Gastroesophageal sphincter (tissue), 4 donors: ENCODE measurements at regions not wholly inside any gene's neighbourhood (a gene's known extent, or its start where the extent isn't known, plus 50 kb on each side); places are given as distances from the start of the nearest gene placed in this dataset.
A peak's percentile ranks its signal among the peaks of the same experiment; 100 is the strongest.
"Not testable (repeated sequence)": the region's sequence is repeated elsewhere in the genome, so short reads cannot be mapped to it uniquely, and the experiment has no call there.

ENCODE experiments used
- ATAC-seq: fragments of 150-250 bp; one replicate; pipeline ENCODE4 v1.9.1; 2016; ENCODE audit warnings: mild to moderate bottlenecking, moderate library complexity
- H3K27ac ChIP-seq, 4 donors: fragments of 200-600 bp; sonication (generic) in 3 of 4; 1 replicate in 3 of 4; 2 replicates in 1 of 4; pipeline ENCODE4 v1.5.1; 2016 to 2019
- H3K27me3 ChIP-seq: fragments of 200-600 bp; sonication (generic); one replicate; pipeline ENCODE4 v1.5.1; 2019
- H3K36me3 ChIP-seq, 2 donors: fragments of 200-600 bp; sonication (generic); one replicate each; pipeline ENCODE4 v1.5.1; 2019; ENCODE audit warnings: control low read depth in 1 of 2
- H3K4me1 ChIP-seq, 3 donors: fragments of 200-600 bp; sonication (generic); 1 replicate in 2 of 3; 2 replicates in 1 of 3; pipeline ENCODE4 v1.5.1; 2016 to 2019; ENCODE audit warnings: control low read depth in 2 of 3
- H3K4me3 ChIP-seq, 2 donors: fragments of 200-600 bp; sonication (generic); one replicate each; pipeline ENCODE4 v1.5.1; 2019; ENCODE audit warnings: mild to moderate bottlenecking in 1 of 2, moderate library complexity in 1 of 2
- H3K9me3 ChIP-seq, 3 donors: fragments of 200-600 bp; sonication (generic); one replicate each; pipeline ENCODE4 v1.5.1; 2017 to 2019; ENCODE audit warnings: control low read depth in 2 of 3
- EP300 ChIP-seq: sonication (generic); formaldehyde crosslinking; IDR thresholded peaks from one replicate; pipeline ENCODE4 v1.6.1; 2017; ENCODE audit warnings: antibody characterized with exemption, mild to moderate bottlenecking
- POLR2A ChIP-seq, 2 donors: fragments of 450-650 bp; IDR thresholded peaks; one replicate each; pipeline ENCODE4 v1.6.1; 2017; ENCODE audit warnings: antibody characterized with exemption in 2 of 2, mild to moderate bottlenecking in 2 of 2, moderate library complexity in 1 of 2
- POLR2AphosphoS5 ChIP-seq: sonication (generic); formaldehyde crosslinking; IDR thresholded peaks from one replicate; pipeline ENCODE4 v1.6.1; 2017; ENCODE audit warnings: antibody characterized with exemption
- WGBS, 2 donors: methylation state at CpG; one replicate each; pipeline ENCODE4 v1.1.5; 2018; ENCODE audit warnings: low coverage in 1 of 2; 5-methylcytosine and 5-hydroxymethylcytosine counted together
- TF ChIP-seq, protein P1 (sequence below), 4 experiments: fragments of 200-600 bp in 2 of 4; fragments of 450-650 bp in 2 of 4; sonication (generic) in 1 of 4; IDR thresholded peaks; one replicate each; pipeline ENCODE4 v1.5.1; 2017 to 2019; ENCODE audit warnings: antibody characterized with exemption in 4 of 4, mild to moderate bottlenecking in 2 of 4, moderate library complexity in 2 of 4

DNA sequence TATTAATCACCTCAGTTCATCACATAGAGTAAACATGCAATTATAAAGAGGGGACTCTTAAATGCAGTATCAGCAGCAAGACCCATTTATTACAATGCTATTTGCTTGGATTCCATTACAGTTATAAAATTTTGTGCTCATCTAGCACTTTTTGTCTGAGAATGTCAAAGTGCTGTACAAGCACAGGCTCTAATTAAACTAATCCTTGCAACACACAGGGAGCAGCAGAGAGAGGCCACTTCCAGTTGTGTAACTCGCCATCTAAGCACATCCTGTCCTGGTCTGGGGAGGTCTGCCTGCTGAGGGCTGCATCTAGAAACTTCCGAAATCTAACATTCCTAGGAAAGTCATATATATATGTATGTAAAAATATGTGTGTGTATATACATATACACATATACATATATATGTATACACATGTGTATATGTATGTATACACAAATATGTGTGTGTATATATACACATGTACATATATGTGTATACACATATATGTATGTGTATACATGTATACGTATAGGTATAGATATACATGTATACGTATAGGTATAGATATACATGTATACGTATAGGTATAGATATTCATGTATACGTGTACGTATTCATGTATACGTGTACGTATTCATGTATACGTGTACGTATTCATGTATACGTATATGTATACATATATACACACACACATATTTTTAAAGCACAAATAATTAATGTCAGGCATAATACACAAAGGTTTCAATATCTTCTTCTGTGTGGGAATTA is 136.4 kb upstream of the JARID2 start:
- TF ChIP-seq, protein P1, sequence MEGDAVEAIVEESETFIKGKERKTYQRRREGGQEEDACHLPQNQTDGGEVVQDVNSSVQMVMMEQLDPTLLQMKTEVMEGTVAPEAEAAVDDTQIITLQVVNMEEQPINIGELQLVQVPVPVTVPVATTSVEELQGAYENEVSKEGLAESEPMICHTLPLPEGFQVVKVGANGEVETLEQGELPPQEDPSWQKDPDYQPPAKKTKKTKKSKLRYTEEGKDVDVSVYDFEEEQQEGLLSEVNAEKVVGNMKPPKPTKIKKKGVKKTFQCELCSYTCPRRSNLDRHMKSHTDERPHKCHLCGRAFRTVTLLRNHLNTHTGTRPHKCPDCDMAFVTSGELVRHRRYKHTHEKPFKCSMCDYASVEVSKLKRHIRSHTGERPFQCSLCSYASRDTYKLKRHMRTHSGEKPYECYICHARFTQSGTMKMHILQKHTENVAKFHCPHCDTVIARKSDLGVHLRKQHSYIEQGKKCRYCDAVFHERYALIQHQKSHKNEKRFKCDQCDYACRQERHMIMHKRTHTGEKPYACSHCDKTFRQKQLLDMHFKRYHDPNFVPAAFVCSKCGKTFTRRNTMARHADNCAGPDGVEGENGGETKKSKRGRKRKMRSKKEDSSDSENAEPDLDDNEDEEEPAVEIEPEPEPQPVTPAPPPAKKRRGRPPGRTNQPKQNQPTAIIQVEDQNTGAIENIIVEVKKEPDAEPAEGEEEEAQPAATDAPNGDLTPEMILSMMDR (IDR thresholded peaks at IDR 0.05) = no peak
- TF ChIP-seq POLR2A (IDR thresholded peaks at IDR 0.05) (no peak), EP300 (no peak), POLR2AphosphoS5 (no peak)
- H3K27me3 ChIP-seq = no peaks in the 10 kb centered on the region
- ATAC-seq = peak; percentile 70
- H3K36me3 ChIP-seq = no peaks in the 10 kb centered on the region
- no peak overlapping the region for H3K4me3 ChIP-seq
- 84 to 89% methylated on average over 12 of the region's 12 CpGs for WGBS, 2 donors
- no peaks in the 10 kb centered on the region for H3K4me1 ChIP-seq
- peaks cover 0 to 10% (median 0%) of the 10 kb centered on the region in 3 donors for H3K9me3 ChIP-seq
- no peak overlapping the region for H3K27ac ChIP-seq

DNA sequence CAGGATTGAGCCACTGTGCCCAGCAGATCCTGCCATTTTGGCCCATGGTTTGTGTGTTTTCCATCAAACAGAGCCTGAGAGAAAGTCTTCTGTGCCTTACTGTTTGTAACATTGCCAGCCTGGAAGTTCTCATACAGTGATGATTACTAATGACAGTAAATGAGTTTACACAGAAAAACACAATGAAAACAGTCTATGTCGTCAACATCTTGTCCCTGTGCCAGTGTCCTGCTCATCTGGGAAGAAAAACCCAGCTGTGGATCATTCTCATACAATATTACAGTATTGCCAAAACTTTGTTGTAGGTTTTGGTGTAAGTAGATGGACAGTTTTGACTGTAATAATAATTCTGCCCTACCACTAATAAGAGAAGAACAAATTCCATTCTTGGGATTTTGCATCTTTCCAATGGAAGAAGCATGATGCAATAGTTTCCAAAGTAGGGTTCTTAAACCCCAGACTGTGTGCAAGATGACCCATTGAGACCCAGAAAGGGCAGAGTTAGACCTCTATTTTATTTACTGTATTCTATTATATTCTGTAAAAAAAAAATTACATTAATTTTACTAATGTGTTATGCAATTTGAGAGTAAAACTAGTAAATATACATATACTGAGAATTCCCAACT is 135.0 kb upstream of the JARID2 start:
- Histone ChIP-seq H3K9me3 (peaks cover 0 to 8% (median 0%) of the 10 kb centered on the region in 3 donors), H3K4me3 (no peak overlapping the region), H3K27ac (no peak overlapping the region), H3K4me1 (no peaks in the 10 kb centered on the region), H3K36me3 (no peaks in the 10 kb centered on the region), H3K27me3 (no peaks in the 10 kb centered on the region)
- TF ChIP-seq POLR2A (IDR thresholded peaks at IDR 0.05) (no peak), POLR2AphosphoS5 (no peak), EP300 (no peak)
- TF ChIP-seq, protein P1 (IDR thresholded peaks at IDR 0.05) = no peak
- 40% methylated on average over 1 of the region's 1 CpG; no CpG with 5 or more reads in 1 of the 2 donors for WGBS, 2 donors
- no peak for ATAC-seq

DNA sequence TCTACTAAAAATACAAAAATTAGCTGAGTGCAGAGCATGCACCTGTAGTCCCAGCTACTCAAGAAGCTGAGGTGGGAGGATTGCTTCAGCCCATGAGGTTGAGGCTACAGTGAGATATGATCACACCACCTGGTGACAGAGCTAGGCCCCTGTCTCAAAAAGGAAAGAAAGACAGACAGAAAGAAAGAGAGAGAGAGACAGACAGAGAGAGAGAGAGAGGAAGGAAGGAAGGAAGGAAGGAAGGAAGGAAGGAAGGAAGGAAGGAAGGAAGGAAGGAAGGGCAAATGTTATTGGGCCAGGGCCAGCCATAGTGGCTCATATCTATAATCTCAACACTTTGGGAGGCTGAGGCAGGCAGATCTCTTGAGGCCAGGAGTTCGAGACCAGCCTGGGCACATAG is 134.3 kb upstream of the JARID2 start:
- WGBS, 2 donors = 91 to 100% methylated on average over 1 of the region's 1 CpG
- H3K9me3 ChIP-seq, H3K27ac ChIP-seq: not testable (repeated sequence)

DNA sequence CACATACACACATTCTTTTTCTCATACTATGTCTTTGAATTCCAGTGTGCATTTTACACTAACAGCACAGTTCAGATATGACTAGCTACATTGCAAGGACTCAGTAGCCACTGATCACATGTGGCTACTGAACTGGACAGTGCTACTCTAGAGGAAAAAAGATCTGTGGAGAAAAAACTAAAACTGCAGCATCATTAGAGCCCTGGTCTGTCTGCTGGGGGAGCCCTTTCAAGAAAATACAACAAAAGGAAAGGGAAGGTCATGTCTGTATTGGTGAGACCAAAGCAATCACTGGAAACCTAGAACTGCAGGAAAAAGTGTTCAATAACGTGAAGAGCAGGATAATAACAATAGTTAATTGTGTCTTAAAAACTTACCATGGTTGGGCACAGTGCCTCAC is 132.3 kb upstream of the JARID2 start:
- Histone ChIP-seq H3K4me1 (no peaks in the 10 kb centered on the region), H3K4me3 (no peak overlapping the region), H3K36me3 (no peaks in the 10 kb centered on the region), H3K27ac (no peak overlapping the region), H3K9me3 (no peaks in the 10 kb centered on the region), H3K27me3 (no peaks in the 10 kb centered on the region)
- TF ChIP-seq POLR2AphosphoS5 = no peak
- TF ChIP-seq EP300 = no peak
- no peak for TF ChIP-seq POLR2A (IDR thresholded peaks at IDR 0.05)
- TF ChIP-seq, protein P1 (IDR thresholded peaks at IDR 0.05) = no peak
- WGBS, 2 donors = 100% methylated on average over 1 of the region's 1 CpG
- ATAC-seq = no peak

More for the DNA sequence above, 134.3 kb upstream of the JARID2 start:
- not testable (repeated sequence) for H3K36me3 ChIP-seq, H3K4me3 ChIP-seq, H3K27me3 ChIP-seq, H3K4me1 ChIP-seq, ATAC-seq

DNA sequence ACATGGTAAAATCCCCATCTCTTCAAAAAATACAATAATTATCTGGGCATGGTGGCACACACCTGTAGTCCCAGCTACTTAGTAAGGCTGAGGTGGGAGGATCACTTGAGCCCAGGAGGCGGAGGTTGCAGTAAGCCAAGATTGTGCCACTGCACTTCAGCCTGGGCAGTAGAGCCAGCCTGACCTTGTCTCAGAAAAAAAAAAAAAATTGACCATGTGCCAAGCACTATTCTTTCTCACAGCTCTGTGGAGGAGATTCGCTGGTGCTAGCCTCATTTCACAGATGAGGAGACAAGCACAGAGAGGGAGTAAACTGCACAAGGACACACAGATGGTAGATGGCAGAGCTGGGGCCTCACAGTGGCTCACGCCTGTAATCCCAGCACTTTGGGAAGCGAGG is 131.8 kb upstream of the JARID2 start:
- H3K27me3 ChIP-seq = no peaks in the 10 kb centered on the region
- no peak for ATAC-seq
- TF ChIP-seq EP300 (no peak), POLR2AphosphoS5 (no peak), POLR2A (IDR thresholded peaks at IDR 0.05) (no peak)
- TF ChIP-seq, protein P1 (IDR thresholded peaks at IDR 0.05) = no peak

More for the DNA sequence above, 131.8 kb upstream of the JARID2 start:
- Histone ChIP-seq H3K4me3 (no peak overlapping the region), H3K4me1 (no peaks in the 10 kb centered on the region), H3K27ac (no peak overlapping the region), H3K36me3 (no peaks in the 10 kb centered on the region), H3K9me3 (no peaks in the 10 kb centered on the region)
- 60 to 87% methylated on average over 2 to 4 of the region's 4 CpGs for WGBS, 2 donors
